Activated CD8-positive, alpha-beta memory T cell treated with anti-CD3 and anti-CD28 coated beads for 48 hours (primary cell): ENCODE measurements at regions not wholly inside any gene's neighbourhood (a gene's known extent, or its start where the extent isn't known, plus 50 kb on each side); places are given as distances from the start of the nearest gene placed in this dataset.
"Not testable (repeated sequence)": the region's sequence is repeated elsewhere in the genome, so short reads cannot be mapped to it uniquely, and the experiment has no call there.

ENCODE experiments used
- DNase-seq, 3 experiments: peaks; one replicate each; pipeline ENCODE4 v3.0.0-alpha.2; 2020; ENCODE audit warnings: low read depth in 2 of 3, low spot score in 2 of 3

DNA sequence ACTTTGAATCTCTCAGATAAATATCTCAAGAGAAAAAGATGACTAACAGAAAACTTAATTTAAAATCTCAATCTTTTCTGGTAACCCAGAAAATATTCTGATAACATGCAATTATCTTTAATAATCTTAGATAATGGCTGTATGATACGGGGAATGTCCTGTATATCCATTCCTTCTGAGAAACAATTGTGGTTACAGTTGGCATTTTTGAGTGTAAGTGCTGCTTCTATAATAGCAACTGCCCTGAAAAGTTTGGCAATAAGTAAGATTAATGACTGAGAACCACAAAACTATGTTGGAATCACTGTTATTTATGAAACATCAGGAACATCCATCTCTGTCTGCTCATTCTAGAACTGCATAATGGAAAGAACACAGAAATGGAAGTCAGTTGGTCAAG is 819.7 kb downstream of the TBC1D32 start:
- no peak for DNase-seq

DNA sequence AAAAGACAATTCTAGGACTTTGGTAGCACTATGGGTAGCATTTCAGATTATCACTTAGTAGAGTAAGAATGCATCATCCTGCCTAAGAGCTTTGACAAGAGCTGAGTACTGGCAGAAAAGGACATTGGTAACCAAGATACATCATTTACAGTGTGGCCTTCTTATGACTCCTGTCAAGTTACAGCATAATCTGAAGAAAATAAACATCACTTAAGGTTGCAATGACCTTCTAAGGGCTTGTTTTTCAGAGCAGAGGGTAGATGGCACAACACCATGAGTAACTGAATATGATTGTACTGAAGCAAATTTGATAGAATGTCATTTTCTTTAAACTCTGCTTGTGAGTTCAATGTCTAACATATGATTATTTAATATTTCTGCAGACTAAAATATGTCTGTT is 822.6 kb downstream of the TBC1D32 start:
- no peak for DNase-seq

DNA sequence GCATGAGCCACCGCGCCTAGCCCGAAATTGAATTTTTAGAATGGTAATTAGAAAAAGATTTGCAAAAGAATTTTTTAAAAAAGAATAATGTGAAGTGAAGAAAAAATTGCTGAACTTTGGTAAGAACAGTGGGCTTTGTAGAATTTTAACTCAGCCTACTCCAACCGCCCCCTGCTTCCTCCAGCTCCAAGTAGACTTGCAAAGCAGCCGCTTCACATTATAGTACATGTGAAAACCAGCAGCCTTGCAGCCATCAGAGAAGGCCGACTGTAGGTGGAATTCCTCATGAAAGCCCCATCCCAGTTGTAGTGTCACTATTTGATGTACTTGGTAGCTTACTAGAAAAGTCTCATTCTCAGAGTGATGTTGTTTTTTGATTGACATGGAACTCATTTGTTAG is 835.6 kb downstream of the TBC1D32 start:
- no peak for DNase-seq

DNA sequence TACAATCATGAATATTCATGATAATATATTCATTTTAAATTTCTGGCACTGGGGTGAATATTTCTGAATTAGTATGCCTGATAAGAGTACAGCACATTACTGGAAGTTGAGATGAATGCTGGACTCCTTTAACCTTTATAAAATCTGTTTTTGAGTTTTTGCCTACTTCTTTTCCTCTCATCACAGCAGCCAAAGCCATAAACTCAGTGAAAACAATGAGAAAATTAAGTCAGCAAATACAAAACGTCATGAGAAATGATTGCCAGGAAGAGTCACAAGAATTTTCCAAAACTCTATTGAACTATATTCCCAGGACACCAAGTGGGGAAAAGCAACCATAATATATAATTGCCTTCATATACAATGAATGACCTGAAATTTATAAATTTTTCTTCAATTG is 837.6 kb downstream of the TBC1D32 start:
- no peak for DNase-seq

DNA sequence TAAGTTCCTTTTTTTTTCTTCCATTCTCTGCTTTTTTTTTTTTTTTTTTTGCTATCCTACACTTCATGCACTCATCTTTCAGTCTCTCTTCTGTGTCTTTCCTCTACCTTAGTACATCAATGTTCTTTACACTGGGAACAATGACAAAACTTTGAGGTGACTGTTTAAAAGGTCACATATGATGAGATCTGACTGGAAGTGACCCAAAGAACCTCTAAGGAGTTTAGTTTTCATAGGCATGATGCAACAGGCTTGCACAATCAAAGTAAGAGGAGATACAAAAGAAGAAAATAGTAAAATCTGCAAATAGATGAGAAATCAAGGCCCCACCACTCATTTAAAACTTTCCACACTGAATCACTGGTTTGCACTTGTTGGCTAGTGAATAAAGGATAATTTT is 840.8 kb downstream of the TBC1D32 start:
- DNase-seq = no peak

DNA sequence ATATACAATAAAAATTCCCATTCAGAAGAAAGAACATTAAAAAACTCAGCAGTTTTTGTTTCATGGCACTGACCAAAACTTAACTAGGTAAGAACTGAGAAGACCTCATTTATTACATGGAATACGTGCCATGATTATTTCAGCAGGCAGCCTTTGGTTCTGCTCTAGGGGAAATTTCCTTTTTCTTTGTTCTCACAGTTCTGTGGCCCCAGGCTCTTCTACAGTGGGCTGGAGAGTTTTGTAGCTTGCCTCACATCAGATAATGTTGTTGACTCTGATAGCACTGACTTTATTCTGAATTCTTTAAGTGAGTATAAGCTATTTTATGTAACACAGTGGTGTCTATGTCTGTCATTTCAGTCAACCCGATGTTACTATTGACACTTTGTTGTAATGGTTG is 844.3 kb downstream of the TBC1D32 start:
- no peak for DNase-seq

DNA sequence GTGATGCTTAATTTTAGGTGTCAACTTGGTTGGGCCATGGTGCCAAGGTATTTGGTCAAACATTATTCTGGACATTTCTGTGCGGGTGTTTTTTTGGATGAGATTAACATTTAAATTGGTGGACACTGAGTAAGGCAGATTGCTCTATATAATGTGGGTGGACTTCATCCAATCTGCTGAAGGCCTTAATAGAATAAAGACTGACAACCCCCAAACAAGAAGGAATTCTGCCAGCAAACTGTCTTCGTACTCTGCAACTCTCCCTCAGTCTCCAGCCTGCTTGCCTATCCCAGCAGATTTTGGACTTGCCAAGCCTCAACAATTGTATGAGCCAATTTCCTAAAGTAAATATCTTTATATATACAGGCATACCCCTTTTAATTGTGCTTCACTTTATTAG is 850.1 kb downstream of the TBC1D32 start:
- DNase-seq = no peak

DNA sequence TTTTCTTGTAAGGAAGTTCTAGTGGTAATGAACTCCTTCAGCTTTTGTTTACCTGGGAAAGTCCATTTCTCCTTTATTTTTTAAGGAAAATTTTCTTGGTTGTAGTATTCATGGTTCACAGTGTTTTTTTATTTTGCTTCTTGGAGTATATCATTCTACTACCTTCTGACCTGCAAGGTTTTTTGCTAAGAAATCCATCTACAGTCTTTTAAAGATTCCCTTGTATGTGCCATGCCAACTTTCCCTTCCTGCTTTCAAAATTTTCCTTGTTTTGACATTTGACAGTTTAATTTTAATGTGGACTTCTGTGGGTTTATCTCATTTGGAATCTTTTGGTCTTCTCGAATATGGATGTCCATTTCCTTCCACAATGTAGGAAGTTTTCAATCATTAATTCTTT is 855.6 kb downstream of the TBC1D32 start:
- DNase-seq = no peak

DNA sequence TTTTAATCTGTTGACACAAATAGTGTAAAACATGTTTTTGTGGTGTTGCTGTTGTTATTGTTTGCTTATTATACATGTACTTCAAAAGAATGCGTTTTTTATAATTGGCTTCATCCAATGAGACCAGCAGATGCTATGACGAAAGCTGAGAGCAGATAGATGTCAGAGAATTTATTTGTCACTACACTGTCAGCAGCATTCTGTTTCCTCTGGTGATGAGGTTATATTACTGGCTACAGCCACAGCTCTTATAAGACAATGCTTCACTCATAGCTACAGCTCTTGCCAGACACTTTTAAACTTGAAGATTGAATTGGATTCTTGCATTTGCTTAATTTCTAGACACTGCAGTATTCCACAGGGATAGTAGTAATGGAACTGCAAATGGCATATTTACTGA is 860.5 kb downstream of the TBC1D32 start:
- DNase-seq = no peak

DNA sequence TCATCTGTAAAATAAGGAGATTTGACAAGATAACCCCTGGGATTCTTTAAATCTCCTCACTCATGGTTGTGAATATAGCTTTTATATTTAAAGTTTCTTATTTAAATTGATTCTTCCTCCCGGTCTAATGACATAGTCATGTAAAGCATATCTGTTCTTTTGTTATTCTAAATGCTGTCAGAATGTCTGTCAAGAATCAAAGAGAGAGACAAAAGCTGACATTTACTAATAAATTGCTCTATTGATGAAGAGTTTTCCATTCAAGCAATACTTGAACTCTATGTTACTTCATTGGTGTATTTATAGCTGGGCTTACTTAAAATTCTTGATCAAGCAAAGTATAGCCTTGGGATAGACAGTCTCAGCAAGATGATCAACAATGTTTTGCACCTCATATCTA is 865.8 kb downstream of the TBC1D32 start:
- DNase-seq = no peak

DNA sequence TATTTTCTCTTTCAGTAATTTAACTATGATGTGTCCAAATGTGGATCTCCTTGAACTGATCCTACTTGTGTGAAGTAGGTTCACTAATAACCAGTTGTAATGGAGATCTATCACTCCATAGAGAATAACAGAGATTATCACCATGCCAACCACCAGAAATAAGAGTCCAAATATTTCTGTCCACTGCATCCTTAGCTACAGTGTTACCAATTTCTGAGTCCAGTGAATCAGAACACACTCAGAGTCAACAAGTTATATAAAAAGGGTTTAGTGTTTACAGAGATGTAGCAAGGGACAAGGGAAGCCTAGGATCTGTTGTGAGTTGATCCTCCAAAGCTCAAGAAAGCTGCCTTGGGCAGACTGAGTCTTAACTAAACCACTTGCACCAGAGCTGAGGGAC is 882.8 kb downstream of the TBC1D32 start:
- DNase-seq = no peak

DNA sequence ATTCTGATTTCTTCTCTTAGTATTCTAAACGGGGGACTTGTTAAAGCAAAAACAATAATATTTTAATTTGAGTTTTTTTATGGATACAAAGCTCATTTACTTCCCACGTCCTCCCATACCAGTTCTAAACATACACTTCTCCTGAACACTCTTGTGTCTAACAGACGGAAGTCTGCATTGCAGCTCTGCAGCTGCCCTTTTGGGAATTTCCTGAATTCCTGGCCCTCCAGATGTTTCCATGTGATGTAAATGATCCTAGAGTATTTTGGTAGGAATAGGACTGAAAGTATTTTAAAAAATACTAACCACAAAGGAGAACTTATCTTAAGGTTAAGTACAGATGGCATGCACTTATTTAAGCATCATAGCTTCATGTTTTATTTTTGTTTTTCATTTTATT is 886.7 kb downstream of the TBC1D32 start:
- no peak for DNase-seq

DNA sequence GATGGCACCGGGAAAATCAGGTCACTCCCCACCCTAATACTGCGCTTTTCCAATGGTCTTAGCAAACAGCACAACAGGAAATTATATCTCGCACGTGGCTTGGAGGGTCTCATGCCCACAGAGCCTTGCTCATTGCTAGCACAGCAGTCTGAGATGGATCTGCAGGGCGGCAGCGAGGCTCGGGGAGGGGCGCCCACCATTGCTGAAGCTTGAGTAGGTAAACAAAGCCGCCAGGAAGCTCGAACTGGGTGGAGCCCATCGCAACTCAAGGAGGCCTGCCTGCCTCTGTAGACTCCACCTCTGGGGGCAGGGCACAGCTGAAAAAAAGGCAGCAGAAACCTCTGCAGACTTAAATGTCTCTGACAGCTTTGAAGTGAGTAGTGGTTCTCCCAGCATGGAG is 901.4 kb downstream of the TBC1D32 start:
- not testable (repeated sequence) for DNase-seq

DNA sequence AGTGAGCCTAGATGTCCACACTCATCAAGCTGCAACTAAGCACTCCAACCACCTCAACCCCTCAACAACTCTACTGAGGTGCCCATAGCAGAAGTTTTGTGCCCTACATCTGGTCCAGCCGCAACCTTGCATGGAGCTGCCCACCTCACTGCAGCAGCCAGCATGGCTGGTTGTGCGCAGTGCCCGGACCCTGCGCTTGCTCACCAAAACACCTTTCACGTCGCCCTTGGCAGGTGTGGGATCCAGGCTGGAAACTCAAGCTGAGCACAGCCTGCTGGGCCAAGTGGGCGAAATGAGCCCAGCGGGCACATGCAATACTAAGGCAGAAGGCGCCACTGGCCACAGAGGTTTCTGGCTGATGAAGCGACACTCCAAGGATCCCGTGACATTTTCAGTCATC is 902.4 kb downstream of the TBC1D32 start:
- no peak for DNase-seq

DNA sequence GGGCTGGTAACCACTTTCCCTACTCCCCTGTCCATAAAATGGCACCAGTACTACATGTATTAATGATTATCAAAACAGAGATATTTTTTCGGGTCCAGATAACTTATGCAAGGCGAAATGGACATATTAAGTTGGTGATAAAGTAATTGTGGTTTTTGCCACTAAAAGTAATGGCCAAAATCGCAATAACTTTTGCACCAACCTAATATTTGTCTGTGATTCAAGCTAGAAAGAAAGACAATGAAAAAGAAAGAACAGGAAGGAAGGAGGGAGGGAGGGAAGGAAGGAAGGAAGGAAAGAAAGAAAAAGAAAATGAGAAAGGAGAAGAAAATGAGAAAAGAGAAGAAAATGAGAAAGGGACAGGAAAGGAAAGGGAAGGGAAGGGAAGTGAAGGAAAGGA is 922.9 kb downstream of the TBC1D32 start:
- DNase-seq = no peak

DNA sequence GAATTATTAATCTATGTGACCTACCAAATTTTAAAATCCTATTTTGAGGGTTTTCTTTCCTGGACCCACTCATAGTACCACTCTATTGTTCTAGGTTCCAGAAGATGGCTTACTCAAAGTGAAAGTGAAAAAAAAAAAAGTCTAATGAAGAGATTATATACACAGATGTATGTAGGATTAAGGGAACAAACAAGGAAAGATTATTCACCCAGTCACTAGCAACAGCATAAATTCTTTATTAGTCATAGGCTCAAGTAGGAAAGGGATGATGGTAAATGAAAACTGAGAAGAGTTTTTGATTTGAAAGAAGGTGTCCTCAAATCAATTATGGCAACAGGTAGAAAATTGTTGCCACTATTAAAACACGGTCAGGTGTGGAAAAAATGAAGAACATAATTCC is 923.7 kb downstream of the TBC1D32 start:
- DNase-seq = no peak

DNA sequence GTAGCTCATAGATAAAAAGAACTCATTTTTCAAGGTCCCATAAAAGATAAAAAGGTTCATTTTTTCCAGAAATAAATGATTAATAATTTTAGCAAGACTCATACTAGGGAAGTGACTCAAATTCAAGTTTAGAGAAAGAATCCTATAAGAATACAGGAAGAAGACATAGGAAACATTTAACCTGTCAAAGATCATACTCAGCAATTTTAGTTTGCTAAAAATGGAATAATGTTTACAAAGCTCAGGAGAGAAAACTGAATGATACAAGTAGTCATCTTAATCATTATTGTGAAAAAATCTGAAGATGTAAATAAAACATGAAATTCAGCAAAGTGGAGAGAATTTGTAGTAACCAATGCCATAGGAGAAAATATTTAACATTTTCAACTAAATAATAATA is 926.6 kb downstream of the TBC1D32 start:
- no peak for DNase-seq

DNA sequence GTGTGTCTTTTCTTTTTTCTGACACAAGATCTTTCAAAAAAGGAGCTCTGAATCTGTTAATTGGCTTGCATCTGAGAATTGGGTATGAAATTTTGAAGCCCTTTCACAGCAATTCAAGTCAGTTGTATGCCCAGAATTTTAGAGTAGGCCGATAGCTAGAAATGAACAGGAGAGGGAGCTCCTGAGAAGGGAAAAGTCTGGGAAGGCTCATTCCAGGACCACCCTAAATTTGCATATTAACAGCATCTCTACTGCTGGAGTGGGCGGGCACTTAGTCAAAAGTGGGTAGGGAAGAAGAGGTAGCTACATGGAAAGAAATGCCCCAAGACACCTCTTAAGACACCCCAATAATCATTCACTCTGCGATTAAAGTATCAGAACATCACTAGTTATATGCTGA is 928.3 kb downstream of the TBC1D32 start:
- no peak for DNase-seq

DNA sequence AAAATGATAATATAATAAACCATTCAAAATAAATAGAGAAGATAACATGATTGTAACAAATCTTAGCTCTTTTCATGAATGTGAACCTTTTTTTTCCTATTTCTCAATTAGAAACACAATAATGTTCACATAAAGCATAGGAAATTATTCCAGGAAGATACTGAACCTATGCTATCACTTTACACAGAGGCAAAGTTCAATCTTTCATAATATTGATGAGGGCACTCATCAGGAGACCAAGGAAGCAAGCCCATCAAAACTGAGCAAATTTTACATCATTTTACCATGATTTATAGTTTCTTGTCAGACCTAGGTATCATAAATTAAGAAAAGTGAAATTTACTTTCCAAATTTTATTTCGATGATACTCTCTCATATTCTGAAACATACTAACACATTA is 938.5 kb downstream of the TBC1D32 start:
- DNase-seq = no peak

DNA sequence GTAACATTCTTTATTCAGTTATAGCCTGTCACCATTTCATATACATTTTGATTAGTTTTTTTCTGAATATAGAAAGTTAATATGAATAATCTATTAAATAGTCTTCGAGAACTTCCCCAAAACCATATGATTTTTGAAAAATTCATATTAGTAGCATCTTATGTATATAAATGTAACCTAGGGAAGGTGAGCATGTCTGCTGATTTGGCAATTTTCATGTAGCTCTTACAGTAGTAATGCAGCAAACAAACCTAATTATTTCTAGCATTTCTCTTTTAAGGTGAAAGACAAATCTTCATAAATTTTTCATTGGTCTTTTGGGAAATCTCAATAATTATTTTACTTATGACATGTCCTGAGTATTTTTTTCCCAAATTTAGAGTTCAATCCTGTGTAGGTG is 939.0 kb downstream of the TBC1D32 start:
- DNase-seq = no peak

DNA sequence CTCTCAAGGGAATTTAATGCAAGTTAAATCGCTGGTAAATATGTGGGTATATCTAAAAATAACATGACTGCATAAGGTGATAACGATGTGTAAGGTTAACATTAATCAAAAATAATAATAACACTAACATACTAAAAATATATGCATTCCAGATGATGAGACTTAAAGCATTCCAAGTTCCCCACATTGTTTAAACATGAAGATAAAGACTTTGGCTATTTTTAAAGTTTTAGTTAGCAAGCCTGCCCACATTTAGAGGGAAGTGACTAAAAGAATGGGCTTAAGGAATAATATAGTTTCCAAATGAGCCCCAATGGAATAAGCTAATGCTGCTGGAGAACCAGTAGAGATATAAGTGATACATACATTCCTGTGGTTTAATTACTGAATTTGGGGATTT is 941.3 kb downstream of the TBC1D32 start:
- no peak for DNase-seq

DNA sequence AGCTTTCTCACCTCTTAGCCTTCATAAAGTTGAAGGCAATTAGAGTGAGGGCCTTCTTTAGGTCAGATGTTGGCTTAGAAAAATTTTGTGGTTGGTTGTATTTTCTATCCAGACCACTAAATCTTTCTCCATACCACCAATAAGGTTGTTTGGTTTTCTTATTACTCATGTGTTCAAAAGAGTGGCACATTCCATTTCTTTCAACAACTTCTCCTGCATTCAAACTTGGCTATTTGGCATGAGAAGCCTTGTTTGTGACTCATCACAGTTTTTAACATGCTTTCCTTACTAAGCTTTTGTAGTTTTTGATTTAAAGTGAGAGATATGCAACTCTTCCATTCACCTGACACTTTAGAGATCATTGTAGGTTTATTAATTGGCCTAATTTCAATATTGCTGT is 949.6 kb downstream of the TBC1D32 start:
- DNase-seq = no peak

DNA sequence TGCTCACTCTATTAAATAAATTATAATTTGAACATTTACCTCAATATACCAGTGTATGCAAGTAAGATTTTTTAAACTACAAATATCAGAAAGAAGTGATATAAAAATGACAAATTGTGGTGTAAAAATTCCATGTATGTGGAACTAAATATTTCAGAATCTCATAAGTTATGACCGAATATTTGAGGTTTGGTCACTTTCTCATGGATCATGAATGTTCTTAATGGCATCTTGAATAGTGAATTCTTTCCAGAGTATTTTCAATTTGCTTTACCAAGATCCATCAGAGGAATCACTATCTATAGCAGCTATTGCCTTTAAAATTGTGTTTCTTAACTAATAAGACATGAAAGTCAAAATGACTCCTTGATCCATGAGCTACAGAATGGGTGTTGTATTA is 950.6 kb downstream of the TBC1D32 start:
- DNase-seq = no peak

DNA sequence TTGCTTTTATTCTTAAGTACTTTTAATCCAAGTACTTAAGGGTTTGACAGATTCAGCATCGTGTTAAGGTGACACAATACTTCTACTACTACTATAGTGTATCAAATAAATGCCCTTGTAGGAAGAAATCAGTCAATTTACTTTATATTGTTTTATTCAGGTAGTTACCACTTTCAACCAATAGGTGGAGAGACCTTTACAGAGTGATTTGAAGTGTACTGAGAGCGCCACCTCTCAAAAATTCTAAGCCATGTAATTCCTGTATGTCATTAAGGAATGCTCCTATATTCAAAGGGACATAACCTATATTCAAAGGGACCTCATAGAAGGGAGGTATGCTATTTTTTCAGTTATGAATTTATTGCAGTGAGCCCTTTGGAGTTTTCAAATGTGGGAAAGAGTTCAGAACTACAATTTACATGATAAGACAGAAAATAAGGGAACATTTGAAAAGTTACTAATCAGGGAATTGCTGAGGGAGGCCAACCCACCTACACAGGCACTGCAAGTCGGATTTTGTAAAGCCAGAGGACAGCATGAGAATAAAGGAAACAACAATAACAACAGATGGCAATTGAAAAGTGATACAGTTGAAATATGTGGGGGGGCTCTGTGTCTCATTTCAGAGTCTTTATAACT is 955.6 kb downstream of the TBC1D32 start:
- no peak for DNase-seq
